ENCODE measurements at regions not wholly inside any gene's neighbourhood (a gene's known extent, or its start where the extent isn't known, plus 50 kb on each side); places are given as distances from the start of the nearest gene placed in this dataset.

GRCh38 chr7:16241017-16241416 is 180.3 kb downstream of the CRPPA start:
- no peaks in the 10 kb centered on the region for H3K36me3 ChIP-seq (ENCODE audit: control insufficient read depth, insufficient read depth, low read length)
- ChIA-PET POLR2A (no interaction called here), CTCF (no interaction called here)
- H3K4me1 ChIP-seq (ENCODE audit: control insufficient read depth, insufficient read depth, low read length), result no peaks in the 10 kb centered on the region
- H3K4me3 ChIP-seq (ENCODE audit: low read depth in 2 of 2, low read length in 2 of 2), result no peak overlapping the region
- H3K27me3 ChIP-seq (ENCODE audit: control insufficient read depth, insufficient read depth, low read length), result no peaks in the 10 kb centered on the region
- BruUV-seq (replicated peaks), result no TSS peak
- ATAC-seq (no peak), DNase-seq (ENCODE audit: low read depth, low spot score) (no peak)
- no peak for TF ChIP-seq POLR2AphosphoS5 (IDR thresholded peaks at IDR 0.05; ENCODE audit: low read depth, low read length)
- TF ChIP-seq TCF7L2 (IDR thresholded peaks at IDR 0.05; ENCODE audit: low read depth, low read length), result no peak
- no peak for TF ChIP-seq CTCF (IDR thresholded peaks at IDR 0.05)
- no peak for TF ChIP-seq SIN3A (IDR thresholded peaks at IDR 0.05; ENCODE audit: borderline replicate concordance, insufficient read depth, low read depth, low read length)
- no peak for TF ChIP-seq REST (IDR thresholded peaks at IDR 0.05; ENCODE audit: insufficient read depth in 1 of 2, low read depth in 2 of 2, low read length in 1 of 2)
- intact Hi-C loops (cut with micrococcal nuclease; ENCODE audit: unreplicated experiment) (no loop called here), in situ Hi-C loops (cut with HindIII; ENCODE audit: low pct_unique_long_range_greater_than_20kb, low sequenced_read_pairs) (no loop called here)
- H3K27ac ChIP-seq (ENCODE audit: low read length), result no peak overlapping the region
- no peaks in the 10 kb centered on the region for H3K9me3 ChIP-seq (ENCODE audit: control insufficient read depth, insufficient read depth, low read depth, low read length)

- Histone ChIP-seq H3K4me3 (ENCODE audit: low read depth in 2 of 2, low read length in 2 of 2) (no peak overlapping the region), H3K9me3 (ENCODE audit: control insufficient read depth, insufficient read depth, low read depth, low read length) (peaks cover 7% of the 10 kb centered on the region; the same call in 1 of the 2 replicates), H3K4me1 (ENCODE audit: control insufficient read depth, insufficient read depth, low read length) (no peaks in the 10 kb centered on the region), H3K27me3 (ENCODE audit: control insufficient read depth, insufficient read depth, low read length) (no peaks in the 10 kb centered on the region), H3K36me3 (ENCODE audit: control insufficient read depth, insufficient read depth, low read length) (no peaks in the 10 kb centered on the region), H3K27ac (ENCODE audit: low read length) (no peak overlapping the region)
- DNase-seq (ENCODE audit: low read depth, low spot score) (no peak), ATAC-seq (no peak)
- TF ChIP-seq TCF7L2 (IDR thresholded peaks at IDR 0.05; ENCODE audit: low read depth, low read length), result no peak
- no peak for TF ChIP-seq POLR2AphosphoS5 (IDR thresholded peaks at IDR 0.05; ENCODE audit: low read depth, low read length)
- no peak for TF ChIP-seq CTCF (IDR thresholded peaks at IDR 0.05)
- no peak for TF ChIP-seq SIN3A (IDR thresholded peaks at IDR 0.05; ENCODE audit: borderline replicate concordance, insufficient read depth, low read depth, low read length)
- no peak for TF ChIP-seq REST (IDR thresholded peaks at IDR 0.05; ENCODE audit: insufficient read depth in 1 of 2, low read depth in 2 of 2, low read length in 1 of 2)
- ChIA-PET CTCF (no interaction called here), POLR2A (no interaction called here)
- intact Hi-C loops (cut with micrococcal nuclease; ENCODE audit: unreplicated experiment) (no loop called here), in situ Hi-C loops (cut with HindIII; ENCODE audit: low pct_unique_long_range_greater_than_20kb, low sequenced_read_pairs) (no loop called here)
- BruUV-seq (replicated peaks), result no TSS peak
Measured at GRCh38 chr7:16236381-16236780, 185.0 kb downstream of the CRPPA start.

Measured in Panc1 (cell line).